Astrocyte (in vitro differentiated cells and primary cell): ENCODE measurements at regions not wholly inside any gene's neighbourhood (a gene's known extent, or its start where the extent isn't known, plus 50 kb on each side); places are given as distances from the start of the nearest gene placed in this dataset.
A peak's percentile ranks its signal among the peaks of the same experiment; 100 is the strongest.

Experiments
- DNase-seq: peaks from one replicate; pipeline ENCODE4 v3.0.0-alpha.2; 2010; ENCODE audit warnings: low read depth
- FAIRE-seq: peaks from 2 replicates; lab custom pipeline; 2011; peaks lifted over from hg19 to GRCh38; lab: Jason Lieb, UNC
- H2AFZ ChIP-seq: 2 replicates; pipeline ENCODE4 v1.6.0; 2012; ENCODE audit warnings: low read depth, low read length, inconsistent platforms
- H3K27ac ChIP-seq: 2 replicates; pipeline ENCODE4 v1.5.1; 2011; ENCODE audit warnings: low read depth, low read length, inconsistent platforms
- H3K27me3 ChIP-seq: 2 replicates; pipeline ENCODE4 v1.6.0; 2011; ENCODE audit warnings: low read length, inconsistent platforms; ENCODE audit not compliant: insufficient read depth
- H3K36me3 ChIP-seq: 2 replicates; pipeline ENCODE4 v1.5.1; 2011; ENCODE audit warnings: low read length, inconsistent platforms; ENCODE audit not compliant: insufficient read depth
- H3K4me1 ChIP-seq: 2 replicates; pipeline ENCODE4 v1.5.1; 2011; ENCODE audit warnings: low read length, inconsistent platforms; ENCODE audit not compliant: insufficient read depth
- H3K4me2 ChIP-seq: 2 replicates; pipeline ENCODE4 v1.6.0; 2012; ENCODE audit warnings: low read length, inconsistent platforms
- H3K4me3 ChIP-seq: 2 replicates; pipeline ENCODE4 v1.5.1; 2011; ENCODE audit warnings: low read depth, mild to moderate bottlenecking, low read length, inconsistent platforms; ENCODE audit not compliant: insufficient read depth
- H3K79me2 ChIP-seq: 2 replicates; pipeline ENCODE4 v1.6.0; 2012; ENCODE audit warnings: mild to moderate bottlenecking, low read length, inconsistent platforms; ENCODE audit not compliant: insufficient read depth
- H3K9ac ChIP-seq: 2 replicates; pipeline ENCODE4 v1.6.0; 2012; ENCODE audit warnings: mild to moderate bottlenecking, low read length, inconsistent platforms
- H3K9me3 ChIP-seq: 2 replicates; pipeline ENCODE4 v1.5.1; 2012; ENCODE audit warnings: low read depth, mild to moderate bottlenecking, low read length, inconsistent platforms; ENCODE audit not compliant: insufficient read depth
- H4K20me1 ChIP-seq: 2 replicates; pipeline ENCODE4 v1.6.0; 2012; ENCODE audit warnings: low read length, inconsistent platforms; ENCODE audit not compliant: insufficient read depth
- H3K27ac Mint-ChIP-seq: one replicate; pipeline ENCODE4 v1.8.0; 2021; ENCODE audit warnings: mild to moderate bottlenecking, mixed read lengths; ENCODE audit not compliant: unreplicated experiment
- H3K27me3 Mint-ChIP-seq: one replicate; pipeline ENCODE4 v1.8.0; 2021; ENCODE audit warnings: low read depth, mixed read lengths; ENCODE audit not compliant: unreplicated experiment
- H3K36me3 Mint-ChIP-seq: one replicate; pipeline ENCODE4 v1.8.0; 2021; ENCODE audit warnings: low read depth, mixed read lengths; ENCODE audit not compliant: unreplicated experiment
- H3K4me1 Mint-ChIP-seq: one replicate; pipeline ENCODE4 v1.8.0; 2021; ENCODE audit warnings: low read depth, mixed read lengths; ENCODE audit not compliant: unreplicated experiment
- H3K4me3 Mint-ChIP-seq: one replicate; pipeline ENCODE4 v1.8.0; 2021; ENCODE audit warnings: mild to moderate bottlenecking, moderate library complexity, mixed read lengths; ENCODE audit not compliant: unreplicated experiment
- H3K9me3 Mint-ChIP-seq: one replicate; pipeline ENCODE4 v1.8.0; 2021; ENCODE audit warnings: mild to moderate bottlenecking, mixed read lengths; ENCODE audit not compliant: unreplicated experiment
- CTCF ChIP-seq: IDR thresholded peaks from 2 replicates; pipeline ENCODE4 v1.5.1; 2011; ENCODE audit warnings: low read depth, mild to moderate bottlenecking, inconsistent platforms, low read length, moderate library complexity; ENCODE audit not compliant: insufficient read depth
- EZH2 ChIP-seq: IDR thresholded peaks from 2 replicates; pipeline ENCODE4 v1.6.1; 2012; ENCODE audit warnings: mild to moderate bottlenecking, low read length, inconsistent platforms; ENCODE audit not compliant: insufficient read depth

GRCh38 chr5:169390265-169390664, 89.3 kb upstream of the SLIT3 start:
- Histone ChIP-seq H2AFZ (no peak overlapping the region), H3K4me3 (no peak overlapping the region), H3K9me3 (no peaks in the 10 kb centered on the region), H4K20me1 (no peaks in the 10 kb centered on the region), H3K9ac (no peak overlapping the region), H3K36me3 (no peaks in the 10 kb centered on the region), H3K27ac (no peak overlapping the region), H3K4me2 (no peak overlapping the region), H3K79me2 (no peaks in the 10 kb centered on the region), H3K27me3 (no peaks in the 10 kb centered on the region), H3K4me1 (no peaks in the 10 kb centered on the region)
- Mint-ChIP-seq H3K4me1 (peaks cover 22% of the 10 kb centered on the region), H3K36me3 (peaks cover 2% of the 10 kb centered on the region), H3K27ac (peak overlapping the region; percentile 14), H3K27me3 (peaks cover 24% of the 10 kb centered on the region), H3K9me3 (no peaks in the 10 kb centered on the region), H3K4me3 (no peak overlapping the region)
- FAIRE-seq (no peak), DNase-seq (no peak)
- TF ChIP-seq EZH2 (no peak), CTCF (no peak)

- TF ChIP-seq EZH2 (no peak), CTCF (no peak)
- Mint-ChIP-seq H3K4me1 (peaks cover 32% of the 10 kb centered on the region), H3K9me3 (no peaks in the 10 kb centered on the region), H3K36me3 (peaks cover 2% of the 10 kb centered on the region), H3K4me3 (no peak overlapping the region), H3K27ac (no peak overlapping the region), H3K27me3 (peaks cover 24% of the 10 kb centered on the region)
- Histone ChIP-seq H3K4me1 (no peaks in the 10 kb centered on the region), H3K9ac (no peak overlapping the region), H3K27ac (no peak overlapping the region), H3K27me3 (no peaks in the 10 kb centered on the region), H4K20me1 (no peaks in the 10 kb centered on the region), H3K4me2 (no peak overlapping the region), H3K79me2 (no peaks in the 10 kb centered on the region), H2AFZ (no peak overlapping the region), H3K4me3 (no peak overlapping the region), H3K9me3 (no peaks in the 10 kb centered on the region), H3K36me3 (no peaks in the 10 kb centered on the region)
- DNase-seq (peak; percentile 37), FAIRE-seq (no peak)
Observed at GRCh38 chr5:169389318-169389717, 88.4 kb upstream of the SLIT3 start.

- no peak overlapping the region for H3K27ac Mint-ChIP-seq
- no peak for FAIRE-seq
- H3K36me3 ChIP-seq, result no peaks in the 10 kb centered on the region
- no peak overlapping the region for H3K4me2 ChIP-seq
- no peaks in the 10 kb centered on the region for H3K36me3 Mint-ChIP-seq
- H3K9me3 ChIP-seq, result no peaks in the 10 kb centered on the region
- peaks cover 5% of the 10 kb centered on the region for H3K27me3 Mint-ChIP-seq
- no peaks in the 10 kb centered on the region for H3K9me3 Mint-ChIP-seq
- no peak overlapping the region for H2AFZ ChIP-seq
- H3K4me3 ChIP-seq, result no peak overlapping the region
- no peak overlapping the region for H3K9ac ChIP-seq
- H3K27ac ChIP-seq, result no peak overlapping the region
- no peaks in the 10 kb centered on the region for H3K79me2 ChIP-seq
- TF ChIP-seq CTCF (no peak), EZH2 (no peak)
- no peak overlapping the region for H3K4me3 Mint-ChIP-seq
- no peaks in the 10 kb centered on the region for H4K20me1 ChIP-seq
- peaks cover 29% of the 10 kb centered on the region for H3K4me1 Mint-ChIP-seq
- H3K27me3 ChIP-seq, result no peaks in the 10 kb centered on the region
- no peaks in the 10 kb centered on the region for H3K4me1 ChIP-seq
- no peak for DNase-seq
Observed at GRCh38 chr5:169385636-169386035, 84.7 kb upstream of the SLIT3 start.
